AG04449 (cell line): ENCODE measurements at regions not wholly inside any gene's neighbourhood (a gene's known extent, or its start where the extent isn't known, plus 50 kb on each side); places are given as distances from the start of the nearest gene placed in this dataset.
A peak's percentile ranks its signal among the peaks of the same experiment; 100 is the strongest.
"Not testable (repeated sequence)": the region's sequence is repeated elsewhere in the genome, so short reads cannot be mapped to it uniquely, and the experiment has no call there.

Experiments
- CTCF ChIA-PET: fragments of 350-600 bp; formaldehyde crosslinking; extraction: SDS; loops from one replicate; lab custom pipeline; 2021; ENCODE audit warnings: antibody characterized with exemption; lab: Yijun Ruan, JAX
- POLR2A ChIA-PET: fragments of 400-600, 350-600 bp; formaldehyde crosslinking; extraction: SDS; loops from one replicate; lab custom pipeline; 2020; ENCODE audit warnings: antibody characterized with exemption, inconsistent platforms; lab: Yijun Ruan, JAX
- DNase-seq: peaks from one replicate; pipeline ENCODE4 v3.0.0-alpha.2; 2010; ENCODE audit warnings: low read depth, low spot score
- H3K4me3 ChIP-seq: 2 replicates; pipeline ENCODE4 v1.5.1; 2011; ENCODE audit warnings: low read depth, mild to moderate bottlenecking, control low read depth, low read length
- TF ChIP-seq, protein P1 (sequence below): IDR thresholded peaks from one replicate; pipeline ENCODE4 v1.5.1; 2011; ENCODE audit warnings: mild to moderate bottlenecking, moderate library complexity, low read length, control low read depth, inconsistent platforms; ENCODE audit not compliant: insufficient read depth; ENCODE audit errors: missing control alignments

GRCh38 chr2:44084850-44085249, 83.8 kb upstream of the PPM1B start:
- CTCF ChIA-PET: interaction anchor here (1.0 kb wide), 1 partner anchor 41 kb away, joined by 3 read pairs; no protein-coding TSS in a partner anchor

DNA sequence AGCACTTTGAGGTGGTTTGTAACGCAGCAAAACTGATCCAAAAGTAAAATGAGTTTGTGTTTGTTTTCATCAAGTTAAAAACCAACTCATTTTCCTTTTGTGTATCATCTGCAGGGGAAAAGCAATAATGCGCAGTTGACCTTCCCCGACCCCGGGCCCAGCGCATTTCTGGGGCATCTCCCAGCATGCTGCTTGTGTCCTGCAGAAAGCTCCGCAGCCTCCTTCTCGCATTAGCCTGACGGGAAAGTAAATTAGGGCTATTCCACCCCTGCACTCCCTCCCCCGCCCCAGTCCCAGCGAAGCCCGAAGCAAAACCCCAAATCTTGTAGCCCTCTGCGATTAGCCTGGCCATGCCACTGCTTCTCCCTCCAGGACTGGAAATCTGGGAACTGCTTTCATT, 82.0 kb upstream of the PPM1B start:
- TF ChIP-seq, protein P1, sequence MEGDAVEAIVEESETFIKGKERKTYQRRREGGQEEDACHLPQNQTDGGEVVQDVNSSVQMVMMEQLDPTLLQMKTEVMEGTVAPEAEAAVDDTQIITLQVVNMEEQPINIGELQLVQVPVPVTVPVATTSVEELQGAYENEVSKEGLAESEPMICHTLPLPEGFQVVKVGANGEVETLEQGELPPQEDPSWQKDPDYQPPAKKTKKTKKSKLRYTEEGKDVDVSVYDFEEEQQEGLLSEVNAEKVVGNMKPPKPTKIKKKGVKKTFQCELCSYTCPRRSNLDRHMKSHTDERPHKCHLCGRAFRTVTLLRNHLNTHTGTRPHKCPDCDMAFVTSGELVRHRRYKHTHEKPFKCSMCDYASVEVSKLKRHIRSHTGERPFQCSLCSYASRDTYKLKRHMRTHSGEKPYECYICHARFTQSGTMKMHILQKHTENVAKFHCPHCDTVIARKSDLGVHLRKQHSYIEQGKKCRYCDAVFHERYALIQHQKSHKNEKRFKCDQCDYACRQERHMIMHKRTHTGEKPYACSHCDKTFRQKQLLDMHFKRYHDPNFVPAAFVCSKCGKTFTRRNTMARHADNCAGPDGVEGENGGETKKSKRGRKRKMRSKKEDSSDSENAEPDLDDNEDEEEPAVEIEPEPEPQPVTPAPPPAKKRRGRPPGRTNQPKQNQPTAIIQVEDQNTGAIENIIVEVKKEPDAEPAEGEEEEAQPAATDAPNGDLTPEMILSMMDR: no peak
- CTCF ChIA-PET: interaction anchor here (0.6 to 4.1 kb wide), 42 partner anchors 9 to 395 kb away, joined by 3 to 41 read pairs (median 4); partner anchors contain the start of gene CAMKMT

More at GRCh38 chr2:44084850-44085249, 83.8 kb upstream of the PPM1B start:
- POLR2A ChIA-PET: no interaction called here
- H3K4me3 ChIP-seq: no peak overlapping the region
- TF ChIP-seq, protein P1: no peak
- DNase-seq: no peak

DNA sequence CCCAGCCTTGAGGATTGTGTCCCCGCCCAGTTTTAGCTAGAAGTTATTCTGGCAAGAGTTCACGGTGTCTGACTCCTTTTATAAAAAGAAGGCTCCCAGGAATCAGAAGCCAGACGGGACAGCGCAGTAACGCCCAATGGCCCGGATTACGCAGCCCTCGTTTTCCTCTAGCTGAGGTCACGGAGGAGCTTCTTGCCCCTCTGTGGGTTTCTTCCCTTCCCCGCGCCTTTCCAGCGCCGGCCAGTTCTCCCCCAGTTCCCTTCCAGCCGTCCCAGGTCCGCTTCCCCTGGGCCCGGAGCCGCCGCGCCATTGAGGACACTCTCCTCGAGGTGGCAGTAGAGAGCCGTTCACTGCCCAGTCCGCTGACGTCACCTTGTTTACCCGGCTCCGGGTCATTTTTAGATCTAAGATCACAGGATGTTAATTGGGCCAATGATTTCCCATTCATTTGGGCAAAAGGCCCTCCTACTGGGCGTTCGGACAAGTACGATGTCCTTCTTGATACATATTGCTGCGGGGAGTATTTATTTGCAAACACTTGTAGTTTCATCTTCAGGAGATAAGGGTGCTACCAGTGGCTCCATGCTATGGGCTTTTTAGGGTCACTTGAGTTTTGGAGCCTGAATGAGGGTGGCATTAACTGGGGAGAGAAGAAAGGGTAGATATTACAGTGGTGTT, 81.5 kb upstream of the PPM1B start:
- peak overlapping the region; percentile 58 for H3K4me3 ChIP-seq
- CTCF ChIA-PET: interaction anchor here (0.6 to 4.1 kb wide), 48 partner anchors 9 to 394 kb away, joined by 3 to 41 read pairs (median 4); partner anchors contain the start of gene CAMKMT
- no peak for DNase-seq
- TF ChIP-seq, protein P1: peak; percentile 96
- POLR2A ChIA-PET: no interaction called here

More for the DNA sequence above, 82.0 kb upstream of the PPM1B start:
- H3K4me3 ChIP-seq: no peak overlapping the region
- DNase-seq: no peak
- POLR2A ChIA-PET: no interaction called here

GRCh38 chr2:44087714-44088092, 81.0 kb upstream of the PPM1B start:
- POLR2A ChIA-PET: no interaction called here
- TF ChIP-seq, protein P1: no peak
- no peak overlapping the region for H3K4me3 ChIP-seq
- DNase-seq: no peak
- CTCF ChIA-PET: interaction anchor here (0.8 to 4.1 kb wide), 23 partner anchors 9 to 392 kb away, joined by 3 to 41 read pairs (median 5); partner anchors contain the start of gene CAMKMT

DNA sequence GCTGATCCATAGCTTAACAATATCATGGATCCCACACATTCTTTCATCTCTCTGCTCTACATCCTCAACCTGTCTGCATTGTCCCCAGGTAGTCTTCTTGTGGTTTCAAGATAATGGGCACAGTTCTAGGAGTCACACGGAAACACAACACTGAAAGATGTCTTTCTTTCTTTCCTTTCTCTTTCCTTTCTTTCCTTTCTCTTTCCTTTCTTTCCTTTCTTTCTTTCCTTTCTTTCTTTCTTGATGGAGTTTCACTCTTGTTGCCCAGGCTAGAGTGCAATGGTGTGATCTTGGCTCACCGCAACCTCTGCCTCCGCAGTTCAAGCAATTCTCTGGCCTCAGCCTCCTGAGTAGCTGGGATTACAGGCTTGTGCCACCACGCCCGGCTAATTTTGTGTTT, 76.2 kb upstream of the PPM1B start:
- DNase-seq, H3K4me3 ChIP-seq, POLR2A ChIA-PET: not testable (repeated sequence)
- CTCF ChIA-PET: interaction anchor here (0.8 to 2.3 kb wide), 2 partner anchors 9 to 15 kb away, joined by 3 to 6 read pairs; no protein-coding TSS in a partner anchor

GRCh38 chr2:44093970-44094369, 74.7 kb upstream of the PPM1B start:
- TF ChIP-seq, protein P1: no peak
- no peak overlapping the region for H3K4me3 ChIP-seq
- POLR2A ChIA-PET: no interaction called here
- DNase-seq: no peak
- CTCF ChIA-PET: no interaction called here
